ENCODE measurements at regions not wholly inside any gene's neighbourhood (a gene's known extent, or its start where the extent isn't known, plus 50 kb on each side); places are given as distances from the start of the nearest gene placed in this dataset.

GRCh38 chr10:75294866-75295701, 59.3 kb upstream of the COMTD1 start:
- DNase-seq: peak in 41 of 56 donors; percentile 8 to 80 (median 36)

DNA sequence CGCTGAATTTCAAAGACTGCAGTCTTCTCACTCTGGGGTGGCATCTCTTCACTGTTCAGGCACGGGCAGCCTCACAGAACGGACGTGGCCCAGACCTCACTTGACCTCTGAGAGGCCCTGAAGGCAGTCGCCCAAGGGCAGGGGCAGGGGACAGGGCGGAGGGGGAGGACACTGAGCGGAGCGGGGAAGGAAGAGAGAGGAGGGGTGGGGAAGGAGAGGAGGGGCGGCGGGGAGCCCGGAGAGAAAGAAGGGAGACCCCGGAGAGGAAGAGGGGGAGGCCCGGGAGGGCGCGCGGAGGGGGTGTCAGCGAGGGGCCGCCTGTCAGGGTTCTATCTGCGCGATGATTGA, 58.7 kb upstream of the COMTD1 start:
- peak in 3 of 56 donors; percentile 22 to 65 (median 50) for DNase-seq

- no peak for DNase-seq
These were observed 58.3 kb upstream of the COMTD1 start for GRCh38 chr10:75294031-75294437.

GRCh38 chr10:75293446-75293820, 57.7 kb upstream of the COMTD1 start:
- no peak for DNase-seq

- no peak for DNase-seq
These were observed 57.2 kb upstream of the COMTD1 start for GRCh38 chr10:75292794-75293445.

GRCh38 chr10:75291805-75292204, 56.0 kb upstream of the COMTD1 start:
- DNase-seq: no peak

DNA sequence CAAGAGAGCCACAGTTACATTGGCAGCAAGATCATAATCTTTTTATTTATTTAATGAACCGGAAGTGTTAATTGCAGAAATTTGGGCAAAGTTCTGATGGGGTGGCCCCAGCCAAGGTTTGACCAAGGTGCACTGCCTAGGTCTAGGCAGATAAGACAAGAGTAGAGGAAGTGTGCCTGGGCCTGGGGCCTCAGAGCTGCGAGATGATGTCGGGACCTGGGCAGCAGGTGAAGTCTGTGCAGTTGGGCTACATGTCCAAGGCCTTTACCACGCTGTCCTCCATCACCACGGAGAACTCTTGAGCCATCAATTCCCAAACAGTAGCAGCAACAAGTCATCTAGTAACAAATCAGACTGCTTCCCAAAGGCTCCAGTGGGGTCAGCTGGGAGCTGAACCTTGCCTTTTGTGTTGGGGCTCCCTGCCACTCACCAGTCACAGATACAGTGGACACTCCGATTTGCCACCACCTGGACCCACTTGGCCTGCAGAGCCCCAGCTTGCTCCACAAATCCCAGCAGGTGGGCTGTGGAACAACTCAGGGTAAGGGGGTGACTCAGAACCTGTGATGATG, 52.5 kb upstream of the COMTD1 start:
- no peak for DNase-seq

- DNase-seq: no peak
These were observed 51.9 kb upstream of the COMTD1 start for GRCh38 chr10:75287697-75288096.

DNA sequence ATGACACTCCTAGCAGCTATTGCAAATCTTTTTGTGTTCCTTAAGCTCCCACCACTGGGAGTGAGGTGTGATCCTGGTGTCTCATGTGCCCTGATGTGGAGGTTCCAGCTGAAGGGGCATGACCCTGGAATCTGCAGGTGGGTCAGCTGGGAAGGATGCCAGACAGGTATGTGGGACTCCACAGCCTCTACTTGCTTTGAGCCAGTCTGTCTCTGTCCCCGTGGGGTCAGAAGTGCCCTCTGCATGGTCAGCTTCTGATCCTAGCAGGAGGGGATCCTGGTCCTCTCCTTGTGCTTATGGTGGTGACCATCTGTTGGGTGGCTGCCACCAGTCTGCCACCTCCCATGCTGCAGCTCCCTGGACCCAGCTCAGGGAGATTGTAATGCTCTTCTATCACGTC, 51.1 kb upstream of the COMTD1 start:
- no peak for DNase-seq
